ENCODE measurements at regions not wholly inside any gene's neighbourhood (a gene's known extent, or its start where the extent isn't known, plus 50 kb on each side); places are given as distances from the start of the nearest gene placed in this dataset.

GRCh38 chr11:36729825-36730224 is 131.8 kb upstream of the RAG2 start:
- Mint-ChIP-seq H3K9me3 (no peaks in the 10 kb centered on the region), H3K36me3 (no peaks in the 10 kb centered on the region), H3K4me1 (no peaks in the 10 kb centered on the region), H3K27ac (no peak overlapping the region), H3K27me3 (peaks cover 11% of the 10 kb centered on the region), H3K4me3 (no peak overlapping the region)

- Mint-ChIP-seq H3K27me3 (peaks cover 9% of the 10 kb centered on the region), H3K36me3 (no peaks in the 10 kb centered on the region), H3K27ac (no peak overlapping the region), H3K9me3 (no peaks in the 10 kb centered on the region), H3K4me3 (no peak overlapping the region), H3K4me1 (no peaks in the 10 kb centered on the region)
Measured at GRCh38 chr11:36726420-36726819, 128.4 kb upstream of the RAG2 start.

- peaks cover 6% of the 10 kb centered on the region for H3K27me3 Mint-ChIP-seq
- no peak overlapping the region for H3K27ac Mint-ChIP-seq
- no peak overlapping the region for H3K4me3 Mint-ChIP-seq
- no peaks in the 10 kb centered on the region for H3K4me1 Mint-ChIP-seq
- no peaks in the 10 kb centered on the region for H3K9me3 Mint-ChIP-seq
- no peaks in the 10 kb centered on the region for H3K36me3 Mint-ChIP-seq
Measured at GRCh38 chr11:36724742-36725385, 126.8 kb upstream of the RAG2 start.

- Mint-ChIP-seq H3K36me3 (no peaks in the 10 kb centered on the region), H3K27me3 (peaks cover 4% of the 10 kb centered on the region), H3K4me3 (no peak overlapping the region), H3K27ac (no peak overlapping the region), H3K4me1 (no peaks in the 10 kb centered on the region), H3K9me3 (no peaks in the 10 kb centered on the region)
Measured at GRCh38 chr11:36722421-36722820, 124.4 kb upstream of the RAG2 start.

- Mint-ChIP-seq H3K36me3 (no peaks in the 10 kb centered on the region), H3K4me3 (no peak overlapping the region), H3K4me1 (no peaks in the 10 kb centered on the region), H3K9me3 (no peaks in the 10 kb centered on the region), H3K27me3 (no peaks in the 10 kb centered on the region), H3K27ac (no peak overlapping the region)
Measured at GRCh38 chr11:36719358-36720107, 121.5 kb upstream of the RAG2 start.

GRCh38 chr11:36718451-36718850 is 120.4 kb upstream of the RAG2 start:
- Mint-ChIP-seq H3K27ac (no peak overlapping the region), H3K9me3 (no peaks in the 10 kb centered on the region), H3K27me3 (peaks cover 1% of the 10 kb centered on the region), H3K4me1 (no peaks in the 10 kb centered on the region), H3K36me3 (no peaks in the 10 kb centered on the region), H3K4me3 (no peak overlapping the region)

- Mint-ChIP-seq H3K4me1 (no peaks in the 10 kb centered on the region), H3K27ac (no peak overlapping the region), H3K4me3 (no peak overlapping the region), H3K9me3 (no peaks in the 10 kb centered on the region), H3K36me3 (no peaks in the 10 kb centered on the region), H3K27me3 (peaks cover 3% of the 10 kb centered on the region)
Measured at GRCh38 chr11:36713715-36714114, 115.7 kb upstream of the RAG2 start.

- Mint-ChIP-seq H3K9me3 (no peaks in the 10 kb centered on the region), H3K27me3 (peaks cover 9% of the 10 kb centered on the region), H3K36me3 (no peaks in the 10 kb centered on the region), H3K4me3 (no peak overlapping the region), H3K27ac (no peak overlapping the region), H3K4me1 (no peaks in the 10 kb centered on the region)
Measured at GRCh38 chr11:36711104-36711825, 113.2 kb upstream of the RAG2 start.

Measured in activated naive CD4-positive, alpha-beta T cell treated with anti-CD3 and anti-CD28 coated beads, Interleukin-2, amount 50 U/mL, for 24 hours (primary cell).